ENCODE measurements at regions not wholly inside any gene's neighbourhood (a gene's known extent, or its start where the extent isn't known, plus 50 kb on each side); places are given as distances from the start of the nearest gene placed in this dataset.

DNA sequence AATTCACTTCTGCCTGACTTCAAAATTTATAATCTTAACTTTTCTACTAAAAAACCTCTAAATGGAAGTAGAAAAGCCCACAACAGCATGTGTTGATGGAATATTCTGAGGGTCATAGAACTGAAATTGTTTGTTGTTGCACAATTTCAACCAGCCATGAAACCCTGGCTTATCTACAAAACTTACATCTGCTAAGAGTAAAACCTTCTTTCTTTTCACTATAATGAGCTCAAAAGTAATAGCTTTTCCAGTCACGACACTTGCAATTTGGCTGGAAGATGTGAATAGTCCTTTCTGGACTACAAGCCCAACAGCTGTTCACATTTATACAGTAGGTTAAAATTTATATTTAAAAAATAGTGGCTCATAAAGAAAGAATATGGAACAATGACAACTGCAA is 250.0 kb downstream of the GPAT3 start:
- WGBS: 83% methylated on average over 1 of the region's 1 CpG
- TF ChIP-seq YY1 (IDR thresholded peaks at IDR 0.05) (no peak), RXRA (IDR thresholded peaks at IDR 0.05) (no peak)
- Histone ChIP-seq H3K27ac (ENCODE audit: low read depth in 1 of 2, low read length in 2 of 2) (no peak overlapping the region), H3K27me3 (ENCODE audit: control insufficient read depth in 4 of 4, insufficient read depth in 4 of 4, low read length in 3 of 4) (no peaks in the 10 kb centered on the region), H3K9me3 (ENCODE audit: control insufficient read depth in 4 of 4, low read length in 3 of 4) (no peaks in the 10 kb centered on the region), H3K36me3 (ENCODE audit: control insufficient read depth in 4 of 4, insufficient read depth in 3 of 4, low read depth in 1 of 4, low read length in 3 of 4) (no peaks in the 10 kb centered on the region), H3K9ac (ENCODE audit: low read depth in 1 of 2, low read length in 2 of 2) (no peak overlapping the region), H3K4me1 (ENCODE audit: control insufficient read depth in 4 of 4, insufficient read depth in 4 of 4, low read length in 3 of 4) (no peaks in the 10 kb centered on the region), H3K4me3 (ENCODE audit: low read depth in 1 of 3, low read length in 3 of 3) (no peak overlapping the region)
- no peak for DNase-seq (ENCODE audit: low spot score)

DNA sequence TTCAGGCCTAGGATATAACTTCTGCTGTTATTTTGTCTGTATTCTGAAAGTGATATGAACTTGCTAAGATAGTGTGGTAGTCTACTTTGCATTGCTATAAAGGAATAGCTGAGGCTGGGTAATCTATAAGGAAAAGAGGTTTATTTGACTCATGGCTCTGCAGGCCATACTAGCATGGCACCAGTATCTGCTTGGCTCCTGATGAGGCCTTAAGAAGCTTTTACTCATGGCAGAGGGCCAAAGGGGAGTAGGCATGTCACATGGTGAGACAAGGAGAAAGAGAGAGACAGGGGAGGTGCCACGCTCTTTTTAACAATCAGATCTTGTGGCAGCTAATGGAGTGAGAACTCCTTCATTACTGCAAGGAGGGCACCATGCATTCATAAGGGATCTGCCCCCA is 247.3 kb downstream of the GPAT3 start:
- no peak overlapping the region for H3K27ac ChIP-seq (ENCODE audit: low read depth in 1 of 2, low read length in 2 of 2)
- H3K9ac ChIP-seq (ENCODE audit: low read depth in 1 of 2, low read length in 2 of 2): no peak overlapping the region
- H3K27me3 ChIP-seq (ENCODE audit: control insufficient read depth in 4 of 4, insufficient read depth in 4 of 4, low read length in 3 of 4): no peaks in the 10 kb centered on the region
- H3K36me3 ChIP-seq (ENCODE audit: control insufficient read depth in 4 of 4, insufficient read depth in 3 of 4, low read depth in 1 of 4, low read length in 3 of 4): no peaks in the 10 kb centered on the region
- no peaks in the 10 kb centered on the region for H3K4me1 ChIP-seq (ENCODE audit: control insufficient read depth in 4 of 4, insufficient read depth in 4 of 4, low read length in 3 of 4)
- no peak overlapping the region for H3K4me3 ChIP-seq (ENCODE audit: low read depth in 1 of 3, low read length in 3 of 3)
- WGBS: 88% methylated on average over 1 of the region's 1 CpG
- H3K9me3 ChIP-seq (ENCODE audit: control insufficient read depth in 4 of 4, low read length in 3 of 4): no peaks in the 10 kb centered on the region
- TF ChIP-seq, protein P1, sequence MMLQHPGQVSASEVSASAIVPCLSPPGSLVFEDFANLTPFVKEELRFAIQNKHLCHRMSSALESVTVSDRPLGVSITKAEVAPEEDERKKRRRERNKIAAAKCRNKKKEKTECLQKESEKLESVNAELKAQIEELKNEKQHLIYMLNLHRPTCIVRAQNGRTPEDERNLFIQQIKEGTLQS (IDR thresholded peaks at IDR 0.05): no peak
- no peak for TF ChIP-seq FOXA2 (IDR thresholded peaks at IDR 0.05)
- TF ChIP-seq, protein P2, sequence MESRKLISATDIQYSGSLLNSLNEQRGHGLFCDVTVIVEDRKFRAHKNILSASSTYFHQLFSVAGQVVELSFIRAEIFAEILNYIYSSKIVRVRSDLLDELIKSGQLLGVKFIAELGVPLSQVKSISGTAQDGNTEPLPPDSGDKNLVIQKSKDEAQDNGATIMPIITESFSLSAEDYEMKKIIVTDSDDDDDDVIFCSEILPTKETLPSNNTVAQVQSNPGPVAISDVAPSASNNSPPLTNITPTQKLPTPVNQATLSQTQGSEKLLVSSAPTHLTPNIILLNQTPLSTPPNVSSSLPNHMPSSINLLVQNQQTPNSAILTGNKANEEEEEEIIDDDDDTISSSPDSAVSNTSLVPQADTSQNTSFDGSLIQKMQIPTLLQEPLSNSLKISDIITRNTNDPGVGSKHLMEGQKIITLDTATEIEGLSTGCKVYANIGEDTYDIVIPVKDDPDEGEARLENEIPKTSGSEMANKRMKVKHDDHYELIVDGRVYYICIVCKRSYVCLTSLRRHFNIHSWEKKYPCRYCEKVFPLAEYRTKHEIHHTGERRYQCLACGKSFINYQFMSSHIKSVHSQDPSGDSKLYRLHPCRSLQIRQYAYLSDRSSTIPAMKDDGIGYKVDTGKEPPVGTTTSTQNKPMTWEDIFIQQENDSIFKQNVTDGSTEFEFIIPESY (IDR thresholded peaks at IDR 0.05): no peak
- TF ChIP-seq EGR1 (IDR thresholded peaks at IDR 0.05; ENCODE audit: low read depth in 2 of 2): no peak
- no peak for TF ChIP-seq FOXA1 (IDR thresholded peaks at IDR 0.05)
- TF ChIP-seq, protein P3, sequence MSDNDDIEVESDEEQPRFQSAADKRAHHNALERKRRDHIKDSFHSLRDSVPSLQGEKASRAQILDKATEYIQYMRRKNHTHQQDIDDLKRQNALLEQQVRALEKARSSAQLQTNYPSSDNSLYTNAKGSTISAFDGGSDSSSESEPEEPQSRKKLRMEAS (IDR thresholded peaks at IDR 0.05): no peak
- no peak for TF ChIP-seq JUND (IDR thresholded peaks at IDR 0.05)
- no peak for TF ChIP-seq RXRA (IDR thresholded peaks at IDR 0.05)
- no peak for TF ChIP-seq RAD21 (IDR thresholded peaks at IDR 0.05)
- TF ChIP-seq TAF1 (conservative IDR thresholded peaks at IDR 0.05): no peak
- no peak for TF ChIP-seq NR2F2 (IDR thresholded peaks at IDR 0.05)
- TF ChIP-seq, protein P4, sequence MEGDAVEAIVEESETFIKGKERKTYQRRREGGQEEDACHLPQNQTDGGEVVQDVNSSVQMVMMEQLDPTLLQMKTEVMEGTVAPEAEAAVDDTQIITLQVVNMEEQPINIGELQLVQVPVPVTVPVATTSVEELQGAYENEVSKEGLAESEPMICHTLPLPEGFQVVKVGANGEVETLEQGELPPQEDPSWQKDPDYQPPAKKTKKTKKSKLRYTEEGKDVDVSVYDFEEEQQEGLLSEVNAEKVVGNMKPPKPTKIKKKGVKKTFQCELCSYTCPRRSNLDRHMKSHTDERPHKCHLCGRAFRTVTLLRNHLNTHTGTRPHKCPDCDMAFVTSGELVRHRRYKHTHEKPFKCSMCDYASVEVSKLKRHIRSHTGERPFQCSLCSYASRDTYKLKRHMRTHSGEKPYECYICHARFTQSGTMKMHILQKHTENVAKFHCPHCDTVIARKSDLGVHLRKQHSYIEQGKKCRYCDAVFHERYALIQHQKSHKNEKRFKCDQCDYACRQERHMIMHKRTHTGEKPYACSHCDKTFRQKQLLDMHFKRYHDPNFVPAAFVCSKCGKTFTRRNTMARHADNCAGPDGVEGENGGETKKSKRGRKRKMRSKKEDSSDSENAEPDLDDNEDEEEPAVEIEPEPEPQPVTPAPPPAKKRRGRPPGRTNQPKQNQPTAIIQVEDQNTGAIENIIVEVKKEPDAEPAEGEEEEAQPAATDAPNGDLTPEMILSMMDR (IDR thresholded peaks at IDR 0.05; ENCODE audit: low read depth, low read length, missing input control): no peak
- TF ChIP-seq SP1 (IDR thresholded peaks at IDR 0.05): no peak
- TF ChIP-seq HNF4G (IDR thresholded peaks at IDR 0.05): no peak
- TF ChIP-seq YY1 (IDR thresholded peaks at IDR 0.05): no peak
- TF ChIP-seq, protein P5, sequence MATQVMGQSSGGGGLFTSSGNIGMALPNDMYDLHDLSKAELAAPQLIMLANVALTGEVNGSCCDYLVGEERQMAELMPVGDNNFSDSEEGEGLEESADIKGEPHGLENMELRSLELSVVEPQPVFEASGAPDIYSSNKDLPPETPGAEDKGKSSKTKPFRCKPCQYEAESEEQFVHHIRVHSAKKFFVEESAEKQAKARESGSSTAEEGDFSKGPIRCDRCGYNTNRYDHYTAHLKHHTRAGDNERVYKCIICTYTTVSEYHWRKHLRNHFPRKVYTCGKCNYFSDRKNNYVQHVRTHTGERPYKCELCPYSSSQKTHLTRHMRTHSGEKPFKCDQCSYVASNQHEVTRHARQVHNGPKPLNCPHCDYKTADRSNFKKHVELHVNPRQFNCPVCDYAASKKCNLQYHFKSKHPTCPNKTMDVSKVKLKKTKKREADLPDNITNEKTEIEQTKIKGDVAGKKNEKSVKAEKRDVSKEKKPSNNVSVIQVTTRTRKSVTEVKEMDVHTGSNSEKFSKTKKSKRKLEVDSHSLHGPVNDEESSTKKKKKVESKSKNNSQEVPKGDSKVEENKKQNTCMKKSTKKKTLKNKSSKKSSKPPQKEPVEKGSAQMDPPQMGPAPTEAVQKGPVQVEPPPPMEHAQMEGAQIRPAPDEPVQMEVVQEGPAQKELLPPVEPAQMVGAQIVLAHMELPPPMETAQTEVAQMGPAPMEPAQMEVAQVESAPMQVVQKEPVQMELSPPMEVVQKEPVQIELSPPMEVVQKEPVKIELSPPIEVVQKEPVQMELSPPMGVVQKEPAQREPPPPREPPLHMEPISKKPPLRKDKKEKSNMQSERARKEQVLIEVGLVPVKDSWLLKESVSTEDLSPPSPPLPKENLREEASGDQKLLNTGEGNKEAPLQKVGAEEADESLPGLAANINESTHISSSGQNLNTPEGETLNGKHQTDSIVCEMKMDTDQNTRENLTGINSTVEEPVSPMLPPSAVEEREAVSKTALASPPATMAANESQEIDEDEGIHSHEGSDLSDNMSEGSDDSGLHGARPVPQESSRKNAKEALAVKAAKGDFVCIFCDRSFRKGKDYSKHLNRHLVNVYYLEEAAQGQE (IDR thresholded peaks at IDR 0.05): no peak
- no peak for TF ChIP-seq GABPA (IDR thresholded peaks at IDR 0.05 in 1 of 2, conservative IDR thresholded peaks at IDR 0.05 in 1 of 2)
- no peak for TF ChIP-seq HNF4A (conservative IDR thresholded peaks at IDR 0.05)
- DNase-seq (ENCODE audit: low spot score): no peak
